Endothelial cell of umbilical vein (primary cell): ENCODE measurements at regions not wholly inside any gene's neighbourhood (a gene's known extent, or its start where the extent isn't known, plus 50 kb on each side); places are given as distances from the start of the nearest gene placed in this dataset.
"Not testable (repeated sequence)": the region's sequence is repeated elsewhere in the genome, so short reads cannot be mapped to it uniquely, and the experiment has no call there.

Experiments used
- BruUV-seq: library from RNA; stranded (reverse); fragments of 400-500 nt; replicated peaks from 2 replicates; lab custom pipeline; 2021; lab: Mats Ljungman, UMichigan
- CTCF ChIA-PET: fragments of 300-600, 350-600 bp; sonication (Branson Sonifier 250); formaldehyde crosslinking; loops from one replicate; lab custom pipeline; 2021; ENCODE audit warnings: antibody characterized with exemption, inconsistent platforms; lab: Charles Lee
- POLR2A ChIA-PET: fragments of 300-600, 350-600 bp; sonication (Branson Sonifier 250); formaldehyde crosslinking; loops from one replicate; lab custom pipeline; 2021; ENCODE audit warnings: antibody characterized with exemption, inconsistent platforms; lab: Charles Lee
- DNase-seq: peaks from one replicate; pipeline ENCODE4 v3.0.0-alpha.2; 2011; ENCODE audit warnings: low read depth, low spot score
- FAIRE-seq: peaks from 2 replicates; lab custom pipeline; 2011; peaks lifted over from hg19 to GRCh38; lab: Jason Lieb, UNC
- H2AFZ ChIP-seq: 2 replicates; pipeline ENCODE4 v1.6.0; 2012; ENCODE audit warnings: low read depth, low read length, control low read depth, inconsistent platforms
- H3K27ac ChIP-seq: 2 replicates; pipeline ENCODE4 v1.5.1; 2011; ENCODE audit warnings: low read depth, mild to moderate bottlenecking, control low read depth, low read length, moderate library complexity; ENCODE audit not compliant: insufficient read depth
- H3K27me3 ChIP-seq, 2 experiments: 2 replicates each; pipeline versions ENCODE4 v1.6.0 to v1.6.1; 2011; ENCODE audit warnings: low read length in 2 of 2, mixed read lengths in 1 of 2; ENCODE audit not compliant: control insufficient read depth in 2 of 2, insufficient read depth in 2 of 2
- H3K36me3 ChIP-seq, 2 experiments: 2 replicates in 1 of 2; 3 replicates in 1 of 2; pipeline ENCODE4 v1.5.1; 2011; ENCODE audit warnings: low read length in 2 of 2, mild to moderate bottlenecking in 1 of 2, moderate library complexity in 1 of 2; ENCODE audit not compliant: control insufficient read depth in 2 of 2, insufficient read depth in 2 of 2; ENCODE audit errors: extremely low read depth in 1 of 2
- H3K4me1 ChIP-seq: 3 replicates; pipeline ENCODE4 v1.5.1; 2011; ENCODE audit warnings: mild to moderate bottlenecking, low read length; ENCODE audit not compliant: control insufficient read depth, insufficient read depth; ENCODE audit errors: extremely low read depth
- H3K4me2 ChIP-seq: 2 replicates; pipeline ENCODE4 v1.6.1; 2011; ENCODE audit warnings: low read length, control low read depth, mixed read lengths; ENCODE audit not compliant: insufficient read depth
- H3K4me3 ChIP-seq, 3 experiments: fragments of 200-600 bp in 1 of 3; sonication (generic), shearing (Covaris generic) in 1 of 3; replicated peaks in 1 of 3; 2 replicates each; pipeline ENCODE4 v1.5.1; 2011 to 2016; ENCODE audit warnings: control low read depth in 3 of 3, low read length in 3 of 3, mild to moderate bottlenecking in 2 of 3, inconsistent platforms in 1 of 3, low read depth in 1 of 3, moderate library complexity in 1 of 3; ENCODE audit not compliant: insufficient read depth in 1 of 3
- H3K79me2 ChIP-seq: 2 replicates; pipeline ENCODE4 v1.6.0; 2012; ENCODE audit warnings: low read length, inconsistent platforms; ENCODE audit not compliant: control insufficient read depth, insufficient read depth
- H3K9ac ChIP-seq: replicated peaks from 2 replicates; pipeline ENCODE3; 2011; ENCODE audit warnings: low read length, control low read depth; ENCODE audit not compliant: insufficient read depth; ENCODE audit errors: extremely low read depth
- H3K9me1 ChIP-seq: replicated peaks from 3 replicates; pipeline ENCODE4 v1.6.0; 2011; ENCODE audit warnings: mild to moderate bottlenecking, low read length; ENCODE audit not compliant: control insufficient read depth, insufficient read depth; ENCODE audit errors: extremely low read depth
- H3K9me3 ChIP-seq: replicated peaks from 2 replicates; pipeline ENCODE4 v1.5.1; 2012; ENCODE audit warnings: low read length, inconsistent platforms; ENCODE audit not compliant: control insufficient read depth, insufficient read depth
- H4K20me1 ChIP-seq: replicated peaks from 2 replicates; pipeline ENCODE3; 2011; ENCODE audit warnings: mild to moderate bottlenecking, low read length; ENCODE audit not compliant: control insufficient read depth, insufficient read depth; ENCODE audit errors: extremely low read depth
- dilution Hi-C: fragments of 300-500 bp; cut with MboI; formaldehyde crosslinking; loops from one replicate; pipeline ENCODE4 v1.15.0; 2019; ENCODE audit warnings: low sequenced_read_pairs; ENCODE audit not compliant: extremely low pct_ligation_motif_present
- intact Hi-C: fragments of 100-400 bp; cut with micrococcal nuclease; formaldehyde crosslinking; loops from one replicate; pipeline ENCODE4 v1.10.0; 2022

GRCh38 chr17:21572148-21572547 lies 120.2 kb upstream of the KCNJ18 start:
- H3K36me3 ChIP-seq, H3K4me1 ChIP-seq, BruUV-seq, intact Hi-C loops, H3K27ac ChIP-seq, H3K9me1 ChIP-seq, H3K9ac ChIP-seq, H2AFZ ChIP-seq, POLR2A ChIA-PET, H3K79me2 ChIP-seq, DNase-seq, H3K4me2 ChIP-seq, H3K4me3 ChIP-seq, H3K9me3 ChIP-seq, dilution Hi-C loops, FAIRE-seq, CTCF ChIA-PET, H4K20me1 ChIP-seq, H3K27me3 ChIP-seq: not testable (repeated sequence)

GRCh38 chr17:21573271-21573960 lies 118.9 kb upstream of the KCNJ18 start:
- FAIRE-seq, H3K4me1 ChIP-seq, H4K20me1 ChIP-seq, dilution Hi-C loops, H3K27me3 ChIP-seq, CTCF ChIA-PET, H3K79me2 ChIP-seq, H3K27ac ChIP-seq, H3K9me1 ChIP-seq, intact Hi-C loops, DNase-seq, POLR2A ChIA-PET, BruUV-seq, H3K4me2 ChIP-seq, H3K9ac ChIP-seq, H3K9me3 ChIP-seq, H3K36me3 ChIP-seq: not testable (repeated sequence)
- Histone ChIP-seq H2AFZ (peak overlapping the region; percentile 78), H3K4me3 (peak overlapping the region in 1 of 3 experiments; percentile 53)
